GM23338 (cell line): ENCODE measurements at regions not wholly inside any gene's neighbourhood (a gene's known extent, or its start where the extent isn't known, plus 50 kb on each side); places are given as distances from the start of the nearest gene placed in this dataset.

Source experiments
- CTCF ChIP-seq, 2 experiments: fragments of 200-600 bp in 1 of 2; sonication (generic) in 1 of 2; conservative IDR thresholded peaks; 2 replicates each; pipeline versions ENCODE4 v1.5.1 to v1.6.1; 2016 to 2017; ENCODE audit warnings: antibody characterized with exemption in 2 of 2, low read depth in 2 of 2, mild to moderate bottlenecking in 2 of 2, moderate library complexity in 1 of 2
- NANOG ChIP-seq: IDR thresholded peaks from 2 replicates; pipeline ENCODE4 v1.6.1; 2016; ENCODE audit warnings: antibody characterized with exemption, borderline replicate concordance
- REST ChIP-seq: IDR thresholded peaks from one replicate; pipeline ENCODE4 v1.6.1; 2018; ENCODE audit warnings: antibody characterized with exemption; ENCODE audit not compliant: unreplicated experiment
- ZNF462 ChIP-seq: fragments of 250-450 bp; sonication (Bioruptor Pico); IDR thresholded peaks from 2 replicates; pipeline ENCODE4 v1.5.0; 2020; ENCODE audit warnings: mild to moderate bottlenecking, moderate library complexity

GRCh38 chr4:187108845-187109244, 385.2 kb upstream of the FAT1 start (continued):
- TF ChIP-seq ZNF462 (CRISPR knock-in tag): no peak
- no peak for TF ChIP-seq CTCF (conservative IDR thresholded peaks at IDR 0.05; ENCODE audit: low read depth in 2 of 2)
- no peak for TF ChIP-seq REST
- no peak for TF ChIP-seq NANOG
